Astrocyte of the spinal cord (primary cell): ENCODE measurements at regions not wholly inside any gene's neighbourhood (a gene's known extent, or its start where the extent isn't known, plus 50 kb on each side); places are given as distances from the start of the nearest gene placed in this dataset.

Experiments
- DNase-seq: peaks from one replicate; pipeline ENCODE4 v3.0.0; 2011; ENCODE audit warnings: low read depth, low spot score
- H3K4me3 ChIP-seq: 2 replicates; pipeline ENCODE4 v1.5.1; 2011; ENCODE audit warnings: low read depth, mild to moderate bottlenecking, low read length, moderate library complexity
- CTCF ChIP-seq: IDR thresholded peaks from 2 replicates; pipeline ENCODE4 v1.5.1; 2012; ENCODE audit warnings: low read depth, mild to moderate bottlenecking, low read length, inconsistent platforms
- in situ Hi-C: cut with HindIII; loops from 2 replicates; pipeline ENCODE4 v1.10.0; 2017; ENCODE audit warnings: low sequenced_read_pairs

DNA sequence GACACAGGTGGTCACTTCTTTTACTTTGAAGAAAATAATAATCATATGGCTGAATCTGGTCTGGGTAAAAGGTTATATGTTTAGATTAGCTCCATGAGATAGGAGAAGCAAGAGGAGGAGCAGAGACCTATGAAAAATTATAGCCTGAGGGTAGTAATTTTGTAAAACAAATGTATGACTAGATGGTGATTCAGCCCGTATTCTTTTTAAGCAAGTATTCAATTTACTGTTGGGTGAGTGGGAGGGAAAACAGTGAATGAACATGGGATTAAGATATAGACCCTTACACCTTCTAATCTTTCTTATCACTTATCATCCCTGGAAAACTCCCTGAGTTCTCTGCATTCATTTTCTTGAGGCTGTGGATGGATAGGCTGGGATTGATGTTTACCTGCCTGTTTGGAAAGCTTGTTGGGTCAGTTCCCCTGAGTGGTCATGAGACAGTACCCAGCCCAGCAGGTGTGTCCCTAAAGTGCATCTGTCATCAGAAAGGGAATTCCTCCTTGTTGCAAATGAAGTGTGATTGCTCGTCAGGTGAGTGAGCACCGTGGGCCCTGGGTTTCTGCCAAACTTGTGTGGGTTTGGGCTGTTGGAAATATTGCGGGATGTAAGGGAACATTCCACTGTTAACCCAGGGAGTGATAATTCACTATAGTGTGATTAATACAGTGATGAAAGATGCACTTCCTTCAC, 101.2 kb upstream of the GDNF start:
- TF ChIP-seq CTCF: no peak
- in situ Hi-C loops: no loop called here

GRCh38 chr5:37938861-37939260, 99.0 kb upstream of the GDNF start:
- no peak overlapping the region for H3K4me3 ChIP-seq
- DNase-seq: no peak
- in situ Hi-C loops: no loop called here
- no peak for TF ChIP-seq CTCF

More for the DNA sequence above, 101.2 kb upstream of the GDNF start:
- no peak for DNase-seq
- no peak overlapping the region for H3K4me3 ChIP-seq

GRCh38 chr5:37938076-37938852, 98.4 kb upstream of the GDNF start:
- in situ Hi-C loops: no loop called here
- H3K4me3 ChIP-seq: no peak overlapping the region
- no peak for DNase-seq
- no peak for TF ChIP-seq CTCF

GRCh38 chr5:37936091-37936490, 96.2 kb upstream of the GDNF start:
- no peak overlapping the region for H3K4me3 ChIP-seq
- TF ChIP-seq CTCF: no peak
- DNase-seq: no peak
- in situ Hi-C loops: no loop called here

DNA sequence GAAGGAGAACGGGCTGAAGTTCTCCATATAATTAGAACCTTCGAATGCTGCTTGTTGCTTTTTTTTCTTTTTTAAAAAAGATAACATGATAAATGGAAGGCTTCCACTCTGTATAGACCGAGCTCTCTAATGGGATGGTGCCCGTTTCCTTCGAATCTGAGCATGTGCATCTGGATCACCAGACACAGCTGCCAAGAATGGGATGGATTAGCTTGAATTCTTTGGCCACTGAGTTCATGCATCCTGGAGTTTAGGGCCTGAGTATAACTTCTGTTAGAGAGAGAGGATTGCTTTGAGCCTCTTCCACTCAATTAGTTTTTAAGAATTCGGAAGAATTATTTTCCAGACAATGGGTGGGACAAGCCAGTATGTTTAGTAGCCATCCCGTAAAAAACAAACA, 93.7 kb upstream of the GDNF start:
- DNase-seq: no peak
- in situ Hi-C loops: no loop called here
- TF ChIP-seq CTCF: no peak
- no peak overlapping the region for H3K4me3 ChIP-seq

- in situ Hi-C loops: no loop called here
- TF ChIP-seq CTCF: no peak
- no peak for DNase-seq
- no peak overlapping the region for H3K4me3 ChIP-seq
These were observed 92.6 kb upstream of the GDNF start for GRCh38 chr5:37932450-37932849.
